BE2C (cell line): ENCODE measurements at regions not wholly inside any gene's neighbourhood (a gene's known extent, or its start where the extent isn't known, plus 50 kb on each side); places are given as distances from the start of the nearest gene placed in this dataset.
A peak's percentile ranks its signal among the peaks of the same experiment; 100 is the strongest.

Experiments used
- DNase-seq: peaks from one replicate; pipeline ENCODE4 v3.0.0-alpha.2; 2020
- H3K27me3 ChIP-seq: fragments of 250-450 bp; sonication (Bioruptor Pico); 2 replicates; pipeline ENCODE4 v1.5.1; 2020; ENCODE audit warnings: mild to moderate bottlenecking
- H3K36me3 ChIP-seq: fragments of 250-450 bp; sonication (Bioruptor Pico); 2 replicates; pipeline ENCODE4 v1.5.1; 2020; ENCODE audit warnings: mild to moderate bottlenecking
- H3K4me1 ChIP-seq: fragments of 250-450 bp; sonication (Bioruptor Pico); 2 replicates; pipeline ENCODE4 v1.5.1; 2020
- H3K4me3 ChIP-seq: 2 replicates; pipeline ENCODE4 v1.5.1; 2011; ENCODE audit warnings: low read depth, low read length
- H3K9me3 ChIP-seq: fragments of 250-450 bp; sonication (Bioruptor Pico); 2 replicates; pipeline ENCODE4 v1.5.1; 2020
- CTCF ChIP-seq: IDR thresholded peaks from 2 replicates; pipeline ENCODE4 v1.5.1; 2012; ENCODE audit warnings: mild to moderate bottlenecking, low read depth, low read length

- no peak for TF ChIP-seq CTCF
- H3K27me3 ChIP-seq, result no peaks in the 10 kb centered on the region
- H3K36me3 ChIP-seq, result no peaks in the 10 kb centered on the region
- no peak overlapping the region for H3K4me3 ChIP-seq
- no peaks in the 10 kb centered on the region for H3K9me3 ChIP-seq
- no peak for DNase-seq
- H3K4me1 ChIP-seq, result peaks cover 3% of the 10 kb centered on the region; the same call in 1 of the 2 replicates
Measured at GRCh38 chr20:51137461-51137860, 114.6 kb upstream of the KCNG1 start.

GRCh38 chr20:51135926-51136715 lies 113.2 kb upstream of the KCNG1 start:
- no peak for TF ChIP-seq CTCF
- H3K9me3 ChIP-seq, result no peaks in the 10 kb centered on the region
- no peak overlapping the region for H3K4me3 ChIP-seq
- H3K36me3 ChIP-seq, result no peaks in the 10 kb centered on the region
- no peaks in the 10 kb centered on the region for H3K27me3 ChIP-seq
- no peak for DNase-seq
- peaks cover 3% of the 10 kb centered on the region; the same call in 1 of the 2 replicates for H3K4me1 ChIP-seq

- Histone ChIP-seq H3K9me3 (no peaks in the 10 kb centered on the region), H3K4me3 (no peak overlapping the region), H3K27me3 (no peaks in the 10 kb centered on the region), H3K4me1 (peaks cover 3% of the 10 kb centered on the region; the same call in 1 of the 2 replicates), H3K36me3 (no peaks in the 10 kb centered on the region)
- no peak for TF ChIP-seq CTCF
- no peak for DNase-seq
Measured at GRCh38 chr20:51134405-51134804, 111.5 kb upstream of the KCNG1 start.

- TF ChIP-seq CTCF, result no peak
- no peak for DNase-seq
- H3K4me1 ChIP-seq, result peaks cover 13% of the 10 kb centered on the region
- H3K27me3 ChIP-seq, result no peaks in the 10 kb centered on the region
- H3K9me3 ChIP-seq, result no peaks in the 10 kb centered on the region
- H3K4me3 ChIP-seq, result no peak overlapping the region
- H3K36me3 ChIP-seq, result no peaks in the 10 kb centered on the region
Measured at GRCh38 chr20:51132279-51132678, 109.4 kb upstream of the KCNG1 start.

- no peak for DNase-seq
- Histone ChIP-seq H3K36me3 (no peaks in the 10 kb centered on the region), H3K27me3 (no peaks in the 10 kb centered on the region), H3K9me3 (no peaks in the 10 kb centered on the region), H3K4me3 (no peak overlapping the region), H3K4me1 (peaks cover 13% of the 10 kb centered on the region)
- no peak for TF ChIP-seq CTCF
Measured at GRCh38 chr20:51131811-51132210, 108.9 kb upstream of the KCNG1 start.

- no peak for TF ChIP-seq CTCF
- Histone ChIP-seq H3K9me3 (no peaks in the 10 kb centered on the region), H3K4me1 (peaks cover 10% of the 10 kb centered on the region), H3K27me3 (no peaks in the 10 kb centered on the region), H3K36me3 (no peaks in the 10 kb centered on the region), H3K4me3 (no peak overlapping the region)
- peak; percentile 77 for DNase-seq
Measured at GRCh38 chr20:51129147-51129776, 106.4 kb upstream of the KCNG1 start.
